H9 (cell line): ENCODE measurements at regions not wholly inside any gene's neighbourhood (a gene's known extent, or its start where the extent isn't known, plus 50 kb on each side); places are given as distances from the start of the nearest gene placed in this dataset.

Source experiments
- DNase-seq: peaks from one replicate; pipeline ENCODE4 v3.0.0-alpha.2; 2017
- H2AFZ ChIP-seq: one replicate; pipeline ENCODE4 v1.6.1; 2013; ENCODE audit warnings: mild to moderate bottlenecking, low read length, control low read depth, moderate library complexity
- H2AK5ac ChIP-seq: 2 replicates; pipeline ENCODE4 v1.6.1; 2013; ENCODE audit warnings: low read length, control low read depth, mixed read lengths; ENCODE audit not compliant: insufficient read length
- H2BK120ac ChIP-seq: one replicate; pipeline ENCODE4 v1.6.1; 2013; ENCODE audit warnings: low read depth, mild to moderate bottlenecking, low read length, control low read depth, inconsistent platforms; ENCODE audit not compliant: poor library complexity, severe bottlenecking
- H2BK12ac ChIP-seq: 2 replicates; pipeline ENCODE4 v1.6.1; 2013; ENCODE audit warnings: low read length, control low read depth, mixed read lengths, low read depth; ENCODE audit not compliant: insufficient read length
- H2BK15ac ChIP-seq: 2 replicates; pipeline ENCODE4 v1.6.1; 2013; ENCODE audit warnings: low read depth, low read length, control low read depth
- H2BK20ac ChIP-seq: one replicate; pipeline ENCODE4 v1.6.1; 2013; ENCODE audit warnings: low read depth, mild to moderate bottlenecking, low read length, control low read depth, inconsistent platforms; ENCODE audit not compliant: poor library complexity, severe bottlenecking
- H2BK5ac ChIP-seq: 2 replicates; pipeline ENCODE4 v1.6.1; 2013; ENCODE audit warnings: low read length, control low read depth, mixed read lengths; ENCODE audit not compliant: insufficient read length
- H3K14ac ChIP-seq: 2 replicates; pipeline ENCODE4 v1.6.1; 2013; ENCODE audit warnings: low read length, control low read depth; ENCODE audit not compliant: insufficient read depth
- H3K18ac ChIP-seq: 2 replicates; pipeline ENCODE4 v1.6.1; 2013; ENCODE audit warnings: low read depth, mild to moderate bottlenecking, mixed read lengths, low read length, control low read depth; ENCODE audit not compliant: insufficient read length
- H3K23ac ChIP-seq: 2 replicates; pipeline ENCODE4 v1.6.1; 2013; ENCODE audit warnings: low read length, control low read depth, mixed read lengths, low read depth; ENCODE audit not compliant: insufficient read length
- H3K23me2 ChIP-seq: 2 replicates; pipeline ENCODE4 v1.6.1; 2013; ENCODE audit warnings: low read depth, mild to moderate bottlenecking, mixed read lengths, low read length, control low read depth; ENCODE audit not compliant: insufficient read length, poor library complexity, severe bottlenecking
- H3K27ac ChIP-seq: 2 replicates; pipeline ENCODE4 v1.5.1; 2013; ENCODE audit warnings: low read length, control low read depth, mixed read lengths, low read depth; ENCODE audit not compliant: insufficient read length
- H3K27me3 ChIP-seq: 2 replicates; pipeline ENCODE4 v1.6.1; 2013; ENCODE audit warnings: low read length, control low read depth, inconsistent platforms; ENCODE audit not compliant: insufficient read depth
- H3K4ac ChIP-seq: 2 replicates; pipeline ENCODE4 v1.6.1; 2013; ENCODE audit warnings: low read depth, mild to moderate bottlenecking, control low read depth, inconsistent platforms, low read length, moderate library complexity
- H3K4me1 ChIP-seq: 2 replicates; pipeline ENCODE4 v1.6.1; 2013; ENCODE audit warnings: low read length, control low read depth, inconsistent platforms; ENCODE audit not compliant: insufficient read depth
- H3K4me2 ChIP-seq: 2 replicates; pipeline ENCODE4 v1.6.1; 2013; ENCODE audit warnings: low read length, control low read depth, mixed read lengths; ENCODE audit not compliant: insufficient read length, insufficient read depth
- H3K56ac ChIP-seq: 2 replicates; pipeline ENCODE4 v1.6.1; 2013; ENCODE audit warnings: low read depth, mild to moderate bottlenecking, mixed read lengths, low read length, control low read depth; ENCODE audit not compliant: insufficient read length
- H3K79me1 ChIP-seq: 2 replicates; pipeline ENCODE4 v1.6.1; 2013; ENCODE audit warnings: low read depth, mild to moderate bottlenecking, moderate library complexity, low read length, control low read depth, inconsistent platforms; ENCODE audit not compliant: insufficient read depth, poor library complexity, severe bottlenecking
- H3K79me2 ChIP-seq: 2 replicates; pipeline ENCODE4 v1.6.1; 2013; ENCODE audit warnings: low read length, control low read depth, inconsistent platforms; ENCODE audit not compliant: insufficient read depth
- H3K9ac ChIP-seq: 2 replicates; pipeline ENCODE4 v1.6.1; 2013; ENCODE audit warnings: low read length, control low read depth, mixed read lengths; ENCODE audit not compliant: insufficient read length; ENCODE audit errors: extremely low read depth
- H3K9me3 ChIP-seq: one replicate; pipeline ENCODE4 v1.6.1; 2013; ENCODE audit warnings: low read depth, low read length, inconsistent platforms; ENCODE audit not compliant: control insufficient read depth
- H3T11ph ChIP-seq: one replicate; pipeline ENCODE4 v1.6.1; 2013; ENCODE audit warnings: mild to moderate bottlenecking, low read length, control low read depth, inconsistent platforms
- H4K20me1 ChIP-seq: one replicate; pipeline ENCODE4 v1.6.1; 2013; ENCODE audit not compliant: control insufficient read depth, insufficient read length, insufficient read depth
- H4K5ac ChIP-seq: 2 replicates; pipeline ENCODE4 v1.6.1; 2013; ENCODE audit warnings: low read depth, mild to moderate bottlenecking, mixed read lengths, low read length, control low read depth; ENCODE audit not compliant: insufficient read length
- H4K8ac ChIP-seq: replicated peaks from 2 replicates; pipeline ENCODE4 v1.6.1; 2013; ENCODE audit warnings: low read length, control low read depth, mixed read lengths, low read depth; ENCODE audit not compliant: insufficient read length
- H4K91ac ChIP-seq: 2 replicates; pipeline ENCODE4 v1.6.1; 2013; ENCODE audit warnings: low read depth, mild to moderate bottlenecking, moderate library complexity, mixed read lengths, low read length, control low read depth; ENCODE audit not compliant: insufficient read length
- H3K27ac Mint-ChIP-seq, 3 experiments: 2 replicates in 2 of 3; 3 replicates in 1 of 3; pipeline ENCODE4 v1.8.0; 2020 to 2021; ENCODE audit warnings: mixed read lengths in 3 of 3, mild to moderate bottlenecking in 1 of 3, moderate library complexity in 1 of 3
- H3K27me3 Mint-ChIP-seq: 2 replicates; pipeline ENCODE4 v1.8.0; 2021; ENCODE audit warnings: low read depth, mild to moderate bottlenecking, moderate library complexity, mixed read lengths
- H3K36me3 Mint-ChIP-seq, 3 experiments: 2 replicates in 2 of 3; 3 replicates in 1 of 3; pipeline ENCODE4 v1.8.0; 2020 to 2021; ENCODE audit warnings: low read depth in 3 of 3, mixed read lengths in 3 of 3; ENCODE audit not compliant: insufficient read depth in 1 of 3
- H3K4me1 Mint-ChIP-seq, 2 experiments: 2 replicates each; pipeline ENCODE4 v1.8.0; 2020; ENCODE audit warnings: mixed read lengths in 2 of 2
- H3K4me3 Mint-ChIP-seq, 2 experiments: 2 replicates in 1 of 2; 3 replicates in 1 of 2; pipeline ENCODE4 v1.8.0; 2020 to 2021; ENCODE audit warnings: mild to moderate bottlenecking in 2 of 2, mixed read lengths in 2 of 2, moderate library complexity in 1 of 2
- H3K9me3 Mint-ChIP-seq, 2 experiments: 2 replicates in 1 of 2; 3 replicates in 1 of 2; pipeline ENCODE4 v1.8.0; 2020; ENCODE audit warnings: mild to moderate bottlenecking in 2 of 2, mixed read lengths in 2 of 2, moderate library complexity in 1 of 2
- WGBS: extraction: QIAGEN DNeasy Blood & Tissue Kit; methylation state at CpG from one replicate; pipeline ENCODE4 v1.1.7; 2013; ENCODE audit warnings: missing lambda C conversion rate, low lambda C conversion rate, mixed read lengths; ENCODE audit not compliant: insufficient read length; ENCODE audit errors: extremely low coverage; 5-methylcytosine and 5-hydroxymethylcytosine counted together
- TF ChIP-seq, protein P1 (sequence below): fragments of 200-600 bp; sonication (generic); conservative IDR thresholded peaks from 3 replicates; pipeline ENCODE4 v1.8.0; 2021; ENCODE audit warnings: antibody characterized with exemption, mild to moderate bottlenecking

- Histone ChIP-seq H3K4me2 (no peak overlapping the region), H4K5ac (no peak overlapping the region), H2AK5ac (no peak overlapping the region), H3K27ac (no peak overlapping the region), H3K79me2 (no peaks in the 10 kb centered on the region), H2AFZ (no peak overlapping the region), H4K20me1 (no peaks in the 10 kb centered on the region), H2BK12ac (no peak overlapping the region), H3T11ph (no peak overlapping the region), H3K56ac (no peak overlapping the region), H2BK5ac (no peak overlapping the region), H3K23me2 (no peaks in the 10 kb centered on the region), H4K8ac (no peak overlapping the region), H3K9me3 (no peaks in the 10 kb centered on the region), H3K79me1 (no peaks in the 10 kb centered on the region), H3K14ac (no peak overlapping the region), H2BK15ac (no peak overlapping the region), H3K4me1 (no peaks in the 10 kb centered on the region), H3K27me3 (no peaks in the 10 kb centered on the region), H3K18ac (no peak overlapping the region), H4K91ac (no peak overlapping the region), H3K4ac (no peak overlapping the region), H2BK20ac (no peak overlapping the region), H3K9ac (no peak overlapping the region), H2BK120ac (no peak overlapping the region), H3K23ac (no peak overlapping the region)
- no peak overlapping the region for H3K4me3 Mint-ChIP-seq
- H3K4me1 Mint-ChIP-seq: no peaks in the 10 kb centered on the region
- H3K27me3 Mint-ChIP-seq: no peaks in the 10 kb centered on the region
- no peak for DNase-seq
- TF ChIP-seq, protein P1, sequence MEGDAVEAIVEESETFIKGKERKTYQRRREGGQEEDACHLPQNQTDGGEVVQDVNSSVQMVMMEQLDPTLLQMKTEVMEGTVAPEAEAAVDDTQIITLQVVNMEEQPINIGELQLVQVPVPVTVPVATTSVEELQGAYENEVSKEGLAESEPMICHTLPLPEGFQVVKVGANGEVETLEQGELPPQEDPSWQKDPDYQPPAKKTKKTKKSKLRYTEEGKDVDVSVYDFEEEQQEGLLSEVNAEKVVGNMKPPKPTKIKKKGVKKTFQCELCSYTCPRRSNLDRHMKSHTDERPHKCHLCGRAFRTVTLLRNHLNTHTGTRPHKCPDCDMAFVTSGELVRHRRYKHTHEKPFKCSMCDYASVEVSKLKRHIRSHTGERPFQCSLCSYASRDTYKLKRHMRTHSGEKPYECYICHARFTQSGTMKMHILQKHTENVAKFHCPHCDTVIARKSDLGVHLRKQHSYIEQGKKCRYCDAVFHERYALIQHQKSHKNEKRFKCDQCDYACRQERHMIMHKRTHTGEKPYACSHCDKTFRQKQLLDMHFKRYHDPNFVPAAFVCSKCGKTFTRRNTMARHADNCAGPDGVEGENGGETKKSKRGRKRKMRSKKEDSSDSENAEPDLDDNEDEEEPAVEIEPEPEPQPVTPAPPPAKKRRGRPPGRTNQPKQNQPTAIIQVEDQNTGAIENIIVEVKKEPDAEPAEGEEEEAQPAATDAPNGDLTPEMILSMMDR: no peak
- no peaks in the 10 kb centered on the region for H3K36me3 Mint-ChIP-seq
- H3K27ac Mint-ChIP-seq: no peak overlapping the region
- no peaks in the 10 kb centered on the region for H3K9me3 Mint-ChIP-seq
- no CpG with 5 or more reads among the region's 2 CpGs for WGBS
Observed at GRCh38 chr4:160717848-160718247, 1446.0 kb downstream of the FSTL5 start.
